ENCODE measurements at regions not wholly inside any gene's neighbourhood (a gene's known extent, or its start where the extent isn't known, plus 50 kb on each side); places are given as distances from the start of the nearest gene placed in this dataset.

DNA sequence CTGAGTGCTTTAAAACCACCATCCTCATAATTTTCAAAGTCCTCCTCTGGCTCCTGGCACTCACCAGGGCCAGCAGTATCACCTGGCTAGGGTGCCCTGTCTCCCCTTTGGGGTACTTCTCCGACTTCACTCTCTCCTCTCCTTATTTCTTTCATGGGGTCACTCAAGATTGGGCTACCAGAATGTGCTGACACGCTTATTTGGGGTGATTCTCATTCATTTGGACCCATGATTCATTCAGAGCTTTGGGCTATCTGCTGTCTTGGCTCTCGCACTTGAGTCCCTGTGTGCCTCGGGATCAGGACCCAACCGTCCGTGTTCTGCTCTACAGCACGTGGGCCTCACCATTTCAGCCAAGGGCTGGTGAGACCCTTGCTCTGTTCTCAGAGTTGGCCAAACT, 70.1 kb upstream of the NEDD4L start:
- TF ChIP-seq, protein P1, sequence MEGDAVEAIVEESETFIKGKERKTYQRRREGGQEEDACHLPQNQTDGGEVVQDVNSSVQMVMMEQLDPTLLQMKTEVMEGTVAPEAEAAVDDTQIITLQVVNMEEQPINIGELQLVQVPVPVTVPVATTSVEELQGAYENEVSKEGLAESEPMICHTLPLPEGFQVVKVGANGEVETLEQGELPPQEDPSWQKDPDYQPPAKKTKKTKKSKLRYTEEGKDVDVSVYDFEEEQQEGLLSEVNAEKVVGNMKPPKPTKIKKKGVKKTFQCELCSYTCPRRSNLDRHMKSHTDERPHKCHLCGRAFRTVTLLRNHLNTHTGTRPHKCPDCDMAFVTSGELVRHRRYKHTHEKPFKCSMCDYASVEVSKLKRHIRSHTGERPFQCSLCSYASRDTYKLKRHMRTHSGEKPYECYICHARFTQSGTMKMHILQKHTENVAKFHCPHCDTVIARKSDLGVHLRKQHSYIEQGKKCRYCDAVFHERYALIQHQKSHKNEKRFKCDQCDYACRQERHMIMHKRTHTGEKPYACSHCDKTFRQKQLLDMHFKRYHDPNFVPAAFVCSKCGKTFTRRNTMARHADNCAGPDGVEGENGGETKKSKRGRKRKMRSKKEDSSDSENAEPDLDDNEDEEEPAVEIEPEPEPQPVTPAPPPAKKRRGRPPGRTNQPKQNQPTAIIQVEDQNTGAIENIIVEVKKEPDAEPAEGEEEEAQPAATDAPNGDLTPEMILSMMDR (conservative IDR thresholded peaks at IDR 0.05): no peak
- no peak for TF ChIP-seq ZFX (IDR thresholded peaks at IDR 0.05)

All from C4-2B (cell line).